NT2/D1 (cell line): ENCODE measurements at regions not wholly inside any gene's neighbourhood (a gene's known extent, or its start where the extent isn't known, plus 50 kb on each side); places are given as distances from the start of the nearest gene placed in this dataset.

Source experiments
- DNase-seq: peaks from one replicate; pipeline ENCODE4 v3.0.0-alpha.2; 2011; ENCODE audit warnings: low read depth, low spot score
- H3K27me3 ChIP-seq: 2 replicates; pipeline ENCODE4 v1.6.0; 2011; ENCODE audit warnings: mild to moderate bottlenecking; ENCODE audit not compliant: insufficient read length, insufficient read depth
- H3K36me3 ChIP-seq: 2 replicates; pipeline ENCODE4 v1.6.1; 2011; ENCODE audit warnings: mild to moderate bottlenecking, low read length, mixed read lengths; ENCODE audit not compliant: insufficient read depth, insufficient read length
- H3K4me1 ChIP-seq: 2 replicates; pipeline ENCODE4 v1.5.1; 2011; ENCODE audit not compliant: insufficient read depth, insufficient read length
- H3K4me3 ChIP-seq: 2 replicates; pipeline ENCODE4 v1.5.1; 2011; ENCODE audit warnings: low read depth; ENCODE audit not compliant: insufficient read length
- H3K9ac ChIP-seq: 2 replicates; pipeline ENCODE4 v1.6.0; 2011; ENCODE audit warnings: low read depth; ENCODE audit not compliant: insufficient read length
- H3K9me3 ChIP-seq: 2 replicates; pipeline ENCODE4 v1.5.1; 2011; ENCODE audit warnings: mild to moderate bottlenecking, low read length; ENCODE audit not compliant: insufficient read depth
- SUZ12 ChIP-seq: IDR thresholded peaks from 2 replicates; pipeline ENCODE4 v1.6.1; 2011; ENCODE audit not compliant: insufficient read length, insufficient read depth; ENCODE audit errors: extremely low read depth
- YY1 ChIP-seq: IDR thresholded peaks from 2 replicates; pipeline ENCODE4 v1.6.1; 2011; ENCODE audit not compliant: insufficient read length, insufficient read depth
- ZNF274 ChIP-seq: IDR thresholded peaks from 2 replicates; pipeline ENCODE4 v1.6.1; 2011; ENCODE audit warnings: mild to moderate bottlenecking, low read depth, low read length

DNA sequence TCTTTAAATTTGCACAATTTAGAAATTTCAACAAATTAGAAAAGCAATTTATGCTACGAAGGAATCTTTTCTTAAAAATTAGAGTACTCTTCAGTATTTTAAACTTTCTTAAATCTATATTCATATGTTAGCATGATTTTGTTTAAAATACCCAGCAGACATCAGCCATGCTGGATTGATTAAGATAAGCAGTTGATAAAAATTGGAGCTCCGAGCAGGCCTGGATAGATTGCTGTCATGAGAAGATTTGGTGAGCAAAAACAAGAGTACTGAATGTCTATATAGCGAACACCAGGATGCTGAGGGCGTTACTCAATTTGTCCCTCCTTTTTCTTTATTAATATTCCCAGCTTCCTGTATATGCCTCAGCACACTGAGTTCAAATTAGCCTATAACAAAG, 108.4 kb upstream of the SLC35B3 start:
- DNase-seq = no peak
- Histone ChIP-seq H3K9ac (no peak overlapping the region), H3K27me3 (no peaks in the 10 kb centered on the region), H3K4me3 (no peak overlapping the region), H3K4me1 (no peaks in the 10 kb centered on the region), H3K36me3 (no peaks in the 10 kb centered on the region), H3K9me3 (no peaks in the 10 kb centered on the region)
- TF ChIP-seq YY1 = no peak
- TF ChIP-seq SUZ12 = no peak

DNA sequence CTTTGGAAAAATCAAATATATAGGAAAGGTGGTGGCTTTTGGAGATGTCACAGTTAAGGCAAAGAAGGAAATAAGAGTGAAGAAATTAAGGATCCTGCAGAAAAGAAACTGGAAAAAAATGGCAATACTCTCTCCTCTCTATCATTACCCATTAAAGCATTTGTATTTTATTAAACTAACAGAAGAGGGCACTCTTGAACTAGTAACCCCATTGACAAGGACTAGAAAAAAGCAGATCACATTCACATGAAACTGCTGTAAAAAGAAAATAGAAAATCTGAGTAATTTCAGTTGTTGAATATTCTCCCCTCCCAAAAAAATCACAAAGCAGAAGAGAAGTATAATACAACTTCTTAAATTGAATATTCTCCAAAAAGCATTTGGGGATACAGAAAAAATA, 104.1 kb upstream of the SLC35B3 start:
- no peak overlapping the region for H3K4me3 ChIP-seq
- DNase-seq = no peak
- H3K9ac ChIP-seq = no peak overlapping the region
- H3K27me3 ChIP-seq = no peaks in the 10 kb centered on the region
- H3K9me3 ChIP-seq = no peaks in the 10 kb centered on the region
- TF ChIP-seq ZNF274 (no peak), YY1 (no peak), SUZ12 (no peak)
- H3K36me3 ChIP-seq = no peaks in the 10 kb centered on the region
- no peaks in the 10 kb centered on the region for H3K4me1 ChIP-seq

DNA sequence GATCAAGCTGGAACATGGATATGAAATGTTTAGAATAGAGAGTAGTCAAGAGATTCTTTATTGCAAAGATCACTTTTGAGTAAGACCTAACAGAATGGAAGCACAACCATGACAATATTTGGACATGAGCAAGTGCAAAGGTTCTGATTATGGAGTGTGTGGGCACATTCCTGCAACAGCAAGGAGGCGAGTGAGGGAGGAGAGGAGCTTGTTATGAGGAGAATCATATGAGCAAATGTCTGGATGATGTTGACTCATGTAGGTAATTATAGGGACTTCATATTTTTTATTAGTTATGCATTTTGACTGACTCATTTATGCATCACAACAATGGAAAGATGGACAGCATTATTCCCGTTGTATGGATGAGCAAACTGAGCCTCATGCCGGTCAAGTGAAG, 100.8 kb upstream of the SLC35B3 start:
- Histone ChIP-seq H3K36me3 (no peaks in the 10 kb centered on the region), H3K9me3 (no peaks in the 10 kb centered on the region), H3K27me3 (no peaks in the 10 kb centered on the region), H3K4me3 (no peak overlapping the region), H3K4me1 (no peaks in the 10 kb centered on the region), H3K9ac (no peak overlapping the region)
- no peak for DNase-seq
- TF ChIP-seq SUZ12 (no peak), YY1 (no peak), ZNF274 (no peak)

DNA sequence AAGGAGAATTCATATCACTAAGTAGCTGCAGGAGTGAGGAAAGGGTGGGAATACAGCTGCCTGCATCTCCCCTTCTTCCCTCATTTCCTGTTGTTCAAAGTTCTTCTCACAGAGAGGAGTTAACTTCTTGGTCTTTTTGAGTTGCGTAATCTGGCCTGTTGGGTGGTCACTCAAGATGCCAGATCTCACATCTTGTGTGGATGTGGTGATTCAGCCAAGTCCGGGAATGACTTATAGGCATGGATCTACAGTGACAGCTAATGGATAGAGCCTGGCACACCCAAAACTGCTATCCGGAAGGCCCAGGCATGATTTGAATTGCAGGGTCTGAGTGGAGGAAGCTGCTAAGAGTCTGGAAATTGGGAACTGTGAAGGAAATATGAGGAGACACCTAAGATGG, 100.2 kb upstream of the SLC35B3 start:
- Histone ChIP-seq H3K27me3 (no peaks in the 10 kb centered on the region), H3K4me3 (no peak overlapping the region), H3K36me3 (no peaks in the 10 kb centered on the region), H3K9me3 (no peaks in the 10 kb centered on the region), H3K4me1 (no peaks in the 10 kb centered on the region), H3K9ac (no peak overlapping the region)
- TF ChIP-seq ZNF274 (no peak), SUZ12 (no peak), YY1 (no peak)
- DNase-seq = no peak

DNA sequence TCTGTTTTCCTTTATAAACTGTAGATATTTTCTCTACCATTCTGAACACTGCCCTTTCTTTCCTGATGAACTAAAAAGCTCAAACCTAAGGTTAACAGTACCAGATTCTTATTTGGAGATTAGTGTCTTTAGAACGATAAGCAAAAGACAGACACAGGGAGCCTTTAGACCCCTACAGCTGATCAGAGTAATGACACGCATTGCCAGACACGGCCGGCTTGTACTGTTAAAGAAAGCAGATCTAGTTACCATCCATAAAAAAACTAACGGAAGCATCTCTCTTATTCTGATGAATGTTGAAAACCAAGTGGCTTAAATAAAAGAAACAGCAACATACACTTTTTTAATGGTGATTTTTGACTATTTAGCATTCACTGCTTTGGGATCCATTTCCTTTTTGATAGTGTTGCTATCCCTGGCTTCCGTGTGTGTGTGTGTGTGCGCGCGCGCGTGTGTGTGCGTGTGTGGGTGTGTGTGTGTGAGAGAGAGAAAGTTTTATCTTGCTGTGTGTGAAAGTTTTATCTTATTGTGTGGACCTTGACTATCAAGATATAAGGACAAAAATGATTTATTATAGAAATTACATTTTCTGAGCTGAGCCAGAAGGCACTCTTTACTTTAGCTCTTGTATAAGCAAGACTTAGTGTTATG, 95.6 kb upstream of the SLC35B3 start:
- no peaks in the 10 kb centered on the region for H3K4me1 ChIP-seq
- H3K4me3 ChIP-seq = no peak overlapping the region
- no peaks in the 10 kb centered on the region for H3K9me3 ChIP-seq
- TF ChIP-seq SUZ12 (no peak), YY1 (no peak), ZNF274 (no peak)
- no peak for DNase-seq
- H3K9ac ChIP-seq = no peak overlapping the region
- H3K36me3 ChIP-seq = no peaks in the 10 kb centered on the region
- no peaks in the 10 kb centered on the region for H3K27me3 ChIP-seq

DNA sequence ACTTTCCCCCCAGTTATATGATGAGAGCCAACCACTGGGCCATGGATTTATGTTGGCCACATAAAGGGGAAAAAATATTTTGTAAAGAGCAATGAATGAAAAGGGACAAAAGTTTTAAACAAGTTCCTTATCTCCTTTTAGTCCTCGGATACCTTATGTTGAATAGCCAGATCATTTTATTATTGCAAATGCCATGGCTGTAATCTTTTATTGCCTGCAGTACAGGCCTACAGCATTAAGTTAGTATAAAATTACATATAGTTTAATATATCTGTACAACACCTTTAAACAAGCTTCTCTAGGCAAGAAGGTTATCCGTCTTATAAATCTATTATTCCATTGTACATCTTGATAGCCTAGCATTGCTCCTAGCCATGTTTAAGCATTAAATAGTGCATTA, 93.9 kb upstream of the SLC35B3 start:
- Histone ChIP-seq H3K27me3 (no peaks in the 10 kb centered on the region), H3K36me3 (no peaks in the 10 kb centered on the region), H3K9ac (no peak overlapping the region), H3K4me1 (no peaks in the 10 kb centered on the region), H3K9me3 (no peaks in the 10 kb centered on the region), H3K4me3 (no peak overlapping the region)
- no peak for TF ChIP-seq ZNF274
- no peak for TF ChIP-seq SUZ12
- no peak for TF ChIP-seq YY1
- no peak for DNase-seq

DNA sequence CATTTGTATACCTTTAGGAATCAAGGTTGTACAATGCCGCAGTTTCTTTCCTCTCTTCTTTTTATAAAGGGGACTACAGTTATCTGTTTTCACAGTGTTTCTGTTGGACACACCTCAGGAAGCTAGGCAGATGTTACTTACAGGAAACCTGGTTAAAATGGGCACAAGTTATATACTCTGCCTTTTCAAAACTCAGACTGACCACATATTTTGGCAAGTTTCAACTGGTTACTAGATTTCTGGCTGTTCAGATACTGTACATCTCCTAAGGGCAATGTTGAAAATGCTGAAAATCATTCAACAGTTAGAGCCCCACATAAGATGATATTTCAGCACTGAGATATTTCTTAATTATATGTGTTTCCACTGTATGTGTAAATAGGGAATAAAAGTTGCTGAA, 92.5 kb upstream of the SLC35B3 start:
- Histone ChIP-seq H3K4me1 (no peaks in the 10 kb centered on the region), H3K4me3 (no peak overlapping the region), H3K9me3 (no peaks in the 10 kb centered on the region), H3K36me3 (no peaks in the 10 kb centered on the region), H3K9ac (no peak overlapping the region), H3K27me3 (no peaks in the 10 kb centered on the region)
- TF ChIP-seq YY1 (no peak), ZNF274 (no peak), SUZ12 (no peak)
- no peak for DNase-seq
